ENCODE measurements at regions not wholly inside any gene's neighbourhood (a gene's known extent, or its start where the extent isn't known, plus 50 kb on each side); places are given as distances from the start of the nearest gene placed in this dataset.

DNA sequence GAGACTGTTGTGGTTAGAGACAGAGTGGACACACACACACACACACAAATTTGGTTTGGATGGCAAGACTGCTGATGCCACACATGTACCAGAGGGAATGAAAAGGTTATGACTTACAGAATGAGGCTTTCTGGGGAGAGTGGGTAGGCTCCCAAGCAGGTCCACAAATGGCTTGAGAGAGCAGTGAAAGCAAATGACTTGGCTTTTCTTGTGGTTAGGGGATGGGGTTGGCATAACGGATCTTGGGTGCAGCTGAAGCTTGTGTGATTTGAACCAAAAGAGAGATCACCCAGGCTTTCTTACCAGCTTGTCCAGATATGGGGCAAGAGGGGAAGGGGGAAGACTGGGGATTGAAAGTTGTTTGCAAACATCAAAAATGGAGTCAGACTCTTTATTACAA, 73.9 kb upstream of the OLIG3 start:
- TF ChIP-seq CTCF (IDR thresholded peaks at IDR 0.05) (no peak), POLR2AphosphoS5 (IDR thresholded peaks at IDR 0.05; ENCODE audit: low read depth, low read length) (no peak), TCF7L2 (IDR thresholded peaks at IDR 0.05; ENCODE audit: low read depth, low read length) (no peak)
- TF ChIP-seq, protein P1, sequence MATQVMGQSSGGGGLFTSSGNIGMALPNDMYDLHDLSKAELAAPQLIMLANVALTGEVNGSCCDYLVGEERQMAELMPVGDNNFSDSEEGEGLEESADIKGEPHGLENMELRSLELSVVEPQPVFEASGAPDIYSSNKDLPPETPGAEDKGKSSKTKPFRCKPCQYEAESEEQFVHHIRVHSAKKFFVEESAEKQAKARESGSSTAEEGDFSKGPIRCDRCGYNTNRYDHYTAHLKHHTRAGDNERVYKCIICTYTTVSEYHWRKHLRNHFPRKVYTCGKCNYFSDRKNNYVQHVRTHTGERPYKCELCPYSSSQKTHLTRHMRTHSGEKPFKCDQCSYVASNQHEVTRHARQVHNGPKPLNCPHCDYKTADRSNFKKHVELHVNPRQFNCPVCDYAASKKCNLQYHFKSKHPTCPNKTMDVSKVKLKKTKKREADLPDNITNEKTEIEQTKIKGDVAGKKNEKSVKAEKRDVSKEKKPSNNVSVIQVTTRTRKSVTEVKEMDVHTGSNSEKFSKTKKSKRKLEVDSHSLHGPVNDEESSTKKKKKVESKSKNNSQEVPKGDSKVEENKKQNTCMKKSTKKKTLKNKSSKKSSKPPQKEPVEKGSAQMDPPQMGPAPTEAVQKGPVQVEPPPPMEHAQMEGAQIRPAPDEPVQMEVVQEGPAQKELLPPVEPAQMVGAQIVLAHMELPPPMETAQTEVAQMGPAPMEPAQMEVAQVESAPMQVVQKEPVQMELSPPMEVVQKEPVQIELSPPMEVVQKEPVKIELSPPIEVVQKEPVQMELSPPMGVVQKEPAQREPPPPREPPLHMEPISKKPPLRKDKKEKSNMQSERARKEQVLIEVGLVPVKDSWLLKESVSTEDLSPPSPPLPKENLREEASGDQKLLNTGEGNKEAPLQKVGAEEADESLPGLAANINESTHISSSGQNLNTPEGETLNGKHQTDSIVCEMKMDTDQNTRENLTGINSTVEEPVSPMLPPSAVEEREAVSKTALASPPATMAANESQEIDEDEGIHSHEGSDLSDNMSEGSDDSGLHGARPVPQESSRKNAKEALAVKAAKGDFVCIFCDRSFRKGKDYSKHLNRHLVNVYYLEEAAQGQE (IDR thresholded peaks at IDR 0.05; ENCODE audit: insufficient read depth in 1 of 2, low read depth in 2 of 2, low read length in 1 of 2), result no peak

Data from Panc1 (cell line).